Activated T-helper 9 cell treated with anti-CD3 and anti-CD28 coated beads, Interleukin-2, amount 50 U/mL, for 16 hours (primary cell): ENCODE measurements at regions not wholly inside any gene's neighbourhood (a gene's known extent, or its start where the extent isn't known, plus 50 kb on each side); places are given as distances from the start of the nearest gene placed in this dataset.

Experiments used
- DNase-seq: peaks from one replicate; pipeline ENCODE4 v3.0.0-alpha.2; 2020; ENCODE audit warnings: low read depth

GRCh38 chr16:85327731-85328675, 215.7 kb upstream of the CIBAR2 start:
- DNase-seq: no peak

- DNase-seq: no peak
These were observed 216.4 kb upstream of the CIBAR2 start for GRCh38 chr16:85328676-85329058.

- DNase-seq: no peak
These were observed 217.0 kb upstream of the CIBAR2 start for GRCh38 chr16:85329059-85329812.

- no peak for DNase-seq
These were observed 217.9 kb upstream of the CIBAR2 start for GRCh38 chr16:85330006-85330693.

GRCh38 chr16:85330694-85331188, 218.5 kb upstream of the CIBAR2 start:
- no peak for DNase-seq

GRCh38 chr16:85331688-85332087, 219.4 kb upstream of the CIBAR2 start:
- no peak for DNase-seq

GRCh38 chr16:85332175-85332574, 219.9 kb upstream of the CIBAR2 start:
- DNase-seq: no peak

- DNase-seq: no peak
These were observed 221.1 kb upstream of the CIBAR2 start for GRCh38 chr16:85333337-85333736.

- DNase-seq: no peak
These were observed 221.7 kb upstream of the CIBAR2 start for GRCh38 chr16:85333744-85334640.

- DNase-seq: no peak
These were observed 222.7 kb upstream of the CIBAR2 start for GRCh38 chr16:85334718-85335583.

- no peak for DNase-seq
These were observed 223.6 kb upstream of the CIBAR2 start for GRCh38 chr16:85335584-85336491.

GRCh38 chr16:85337910-85338637, 225.8 kb upstream of the CIBAR2 start:
- no peak for DNase-seq

- DNase-seq: no peak
These were observed 226.3 kb upstream of the CIBAR2 start for GRCh38 chr16:85338638-85338982.

GRCh38 chr16:85338989-85339685, 226.9 kb upstream of the CIBAR2 start:
- DNase-seq: no peak

- DNase-seq: no peak
These were observed 229.9 kb upstream of the CIBAR2 start for GRCh38 chr16:85341972-85342695.

GRCh38 chr16:85344502-85345128, 232.3 kb upstream of the CIBAR2 start:
- DNase-seq: no peak

GRCh38 chr16:85345129-85345639, 232.9 kb upstream of the CIBAR2 start:
- DNase-seq: no peak
